Activated CD8-positive, alpha-beta T cell treated with anti-CD3 and anti-CD28 coated beads for 36 hours (primary cell): ENCODE measurements at regions not wholly inside any gene's neighbourhood (a gene's known extent, or its start where the extent isn't known, plus 50 kb on each side); places are given as distances from the start of the nearest gene placed in this dataset.

Experiments used
- ATAC-seq: fragments of 200-7000 bp; cut with Tn5 transposase; one replicate; pipeline ENCODE4 v1.10.0; 2021; ENCODE audit warnings: mild to moderate bottlenecking, moderate library complexity
- CTCF ChIA-PET: fragments of 350-600 bp; sonication (Branson Sonifier 250); formaldehyde crosslinking; loops from one replicate; lab custom pipeline; 2021; ENCODE audit warnings: antibody characterized with exemption; lab: Charles Lee
- POLR2A ChIA-PET: fragments of 350-600 bp; sonication (Branson Sonifier 250); formaldehyde crosslinking; loops from one replicate; lab custom pipeline; 2021; ENCODE audit warnings: antibody characterized with exemption; lab: Charles Lee
- DNase-seq: peaks from one replicate; pipeline ENCODE4 v3.0.0-alpha.2; 2020
- H3K27ac Mint-ChIP-seq: one replicate; pipeline ENCODE4 v1.8.0; 2021; ENCODE audit warnings: mild to moderate bottlenecking, mixed read lengths
- H3K27me3 Mint-ChIP-seq: one replicate; pipeline ENCODE4 v1.8.0; 2021; ENCODE audit warnings: mixed read lengths
- H3K36me3 Mint-ChIP-seq: one replicate; pipeline ENCODE4 v1.8.0; 2021; ENCODE audit warnings: low read depth, mixed read lengths
- H3K4me1 Mint-ChIP-seq: one replicate; pipeline ENCODE4 v1.8.0; 2021; ENCODE audit warnings: low read depth, mixed read lengths
- H3K4me3 Mint-ChIP-seq: one replicate; pipeline ENCODE4 v1.8.0; 2021; ENCODE audit warnings: mild to moderate bottlenecking, moderate library complexity, mixed read lengths
- H3K9me3 Mint-ChIP-seq: one replicate; pipeline ENCODE4 v1.8.0; 2021; ENCODE audit warnings: mixed read lengths
- CTCF ChIP-seq: fragments of 200-600 bp; IDR thresholded peaks from one replicate; pipeline ENCODE4 v1.8.0; 2022; ENCODE audit warnings: antibody characterized with exemption, mild to moderate bottlenecking
- intact Hi-C: fragments of 100-400 bp; cut with micrococcal nuclease; formaldehyde crosslinking; loops from one replicate; pipeline ENCODE4 v1.10.0; 2022

- H3K4me1 Mint-ChIP-seq = no peaks in the 10 kb centered on the region
- ChIA-PET CTCF (no interaction called here), POLR2A (no interaction called here)
- H3K9me3 Mint-ChIP-seq = no peaks in the 10 kb centered on the region
- H3K27me3 Mint-ChIP-seq = no peaks in the 10 kb centered on the region
- no peak overlapping the region for H3K27ac Mint-ChIP-seq
- H3K4me3 Mint-ChIP-seq = no peak overlapping the region
- DNase-seq (no peak), ATAC-seq (no peak)
- intact Hi-C loops = no loop called here
- no peak for TF ChIP-seq CTCF
- H3K36me3 Mint-ChIP-seq = no peaks in the 10 kb centered on the region
Measured at GRCh38 chr11:115787302-115787701, 283.1 kb upstream of the CADM1 start.

- no peak overlapping the region for H3K4me3 Mint-ChIP-seq
- CTCF ChIA-PET = no interaction called here
- no peaks in the 10 kb centered on the region for H3K4me1 Mint-ChIP-seq
- H3K9me3 Mint-ChIP-seq = no peaks in the 10 kb centered on the region
- H3K27me3 Mint-ChIP-seq = no peaks in the 10 kb centered on the region
- no peak overlapping the region for H3K27ac Mint-ChIP-seq
- POLR2A ChIA-PET = no interaction called here
- intact Hi-C loops = no loop called here
- DNase-seq (no peak), ATAC-seq (no peak)
- no peaks in the 10 kb centered on the region for H3K36me3 Mint-ChIP-seq
- no peak for TF ChIP-seq CTCF
Measured at GRCh38 chr11:115784796-115785521, 280.7 kb upstream of the CADM1 start.

GRCh38 chr11:115780646-115781362 lies 276.6 kb upstream of the CADM1 start:
- DNase-seq (no peak), ATAC-seq (no peak)
- intact Hi-C loops = no loop called here
- Mint-ChIP-seq H3K4me3 (no peak overlapping the region), H3K36me3 (no peaks in the 10 kb centered on the region), H3K4me1 (no peaks in the 10 kb centered on the region), H3K27me3 (no peaks in the 10 kb centered on the region), H3K9me3 (no peaks in the 10 kb centered on the region), H3K27ac (no peak overlapping the region)
- CTCF ChIA-PET = no interaction called here
- POLR2A ChIA-PET = no interaction called here
- TF ChIP-seq CTCF = no peak

GRCh38 chr11:115778928-115779650 lies 274.9 kb upstream of the CADM1 start:
- H3K27ac Mint-ChIP-seq = no peak overlapping the region
- no peak overlapping the region for H3K4me3 Mint-ChIP-seq
- intact Hi-C loops = no loop called here
- POLR2A ChIA-PET = no interaction called here
- H3K4me1 Mint-ChIP-seq = no peaks in the 10 kb centered on the region
- no peaks in the 10 kb centered on the region for H3K9me3 Mint-ChIP-seq
- DNase-seq = no peak
- TF ChIP-seq CTCF = no peak
- CTCF ChIA-PET = no interaction called here
- H3K36me3 Mint-ChIP-seq = no peaks in the 10 kb centered on the region
- H3K27me3 Mint-ChIP-seq = no peaks in the 10 kb centered on the region
- ATAC-seq = no peak

GRCh38 chr11:115776916-115777315 lies 272.7 kb upstream of the CADM1 start:
- no peak for TF ChIP-seq CTCF
- intact Hi-C loops = no loop called here
- Mint-ChIP-seq H3K4me3 (no peak overlapping the region), H3K36me3 (no peaks in the 10 kb centered on the region), H3K27me3 (no peaks in the 10 kb centered on the region), H3K27ac (no peak overlapping the region), H3K4me1 (no peaks in the 10 kb centered on the region), H3K9me3 (no peaks in the 10 kb centered on the region)
- ATAC-seq (no peak), DNase-seq (no peak)
- ChIA-PET POLR2A (no interaction called here), CTCF (no interaction called here)
